AG04449 (cell line): ENCODE measurements at regions not wholly inside any gene's neighbourhood (a gene's known extent, or its start where the extent isn't known, plus 50 kb on each side); places are given as distances from the start of the nearest gene placed in this dataset.

ENCODE experiments used
- CTCF ChIA-PET: fragments of 350-600 bp; formaldehyde crosslinking; extraction: SDS; loops from one replicate; lab custom pipeline; 2021; ENCODE audit warnings: antibody characterized with exemption; lab: Yijun Ruan, JAX
- POLR2A ChIA-PET: fragments of 400-600, 350-600 bp; formaldehyde crosslinking; extraction: SDS; loops from one replicate; lab custom pipeline; 2020; ENCODE audit warnings: antibody characterized with exemption, inconsistent platforms; lab: Yijun Ruan, JAX
- DNase-seq: peaks from one replicate; pipeline ENCODE4 v3.0.0-alpha.2; 2010; ENCODE audit warnings: low read depth, low spot score
- H3K4me3 ChIP-seq: 2 replicates; pipeline ENCODE4 v1.5.1; 2011; ENCODE audit warnings: low read depth, mild to moderate bottlenecking, control low read depth, low read length
- TF ChIP-seq, protein P1 (sequence below): IDR thresholded peaks from one replicate; pipeline ENCODE4 v1.5.1; 2011; ENCODE audit warnings: mild to moderate bottlenecking, moderate library complexity, low read length, control low read depth, inconsistent platforms; ENCODE audit not compliant: insufficient read depth; ENCODE audit errors: missing control alignments

DNA sequence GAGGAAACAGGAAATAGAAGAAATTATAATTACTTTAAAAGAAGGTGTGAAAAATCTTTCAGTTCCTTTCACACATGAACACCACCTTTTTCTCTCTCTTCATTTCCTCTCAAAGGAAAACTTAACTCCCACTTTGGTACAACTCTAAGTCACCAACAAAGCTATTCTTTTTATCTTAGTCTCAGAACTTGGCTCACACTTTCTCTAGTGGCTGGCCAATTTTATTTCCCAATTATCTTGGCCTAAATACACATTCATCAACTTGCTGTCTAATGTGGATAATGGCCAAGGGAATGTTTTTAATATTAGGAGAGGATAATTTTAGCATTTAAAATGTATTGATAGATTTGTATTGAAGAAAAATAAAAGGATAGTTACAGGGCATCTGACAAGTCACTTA is 64.5 kb upstream of the NAV3 start:
- ChIA-PET POLR2A (no interaction called here), CTCF (interaction anchor here (0.8 kb wide), 1 partner anchor 45 kb away, joined by 3 read pairs; no protein-coding TSS in a partner anchor)
- no peak overlapping the region for H3K4me3 ChIP-seq
- DNase-seq, result no peak
- TF ChIP-seq, protein P1, sequence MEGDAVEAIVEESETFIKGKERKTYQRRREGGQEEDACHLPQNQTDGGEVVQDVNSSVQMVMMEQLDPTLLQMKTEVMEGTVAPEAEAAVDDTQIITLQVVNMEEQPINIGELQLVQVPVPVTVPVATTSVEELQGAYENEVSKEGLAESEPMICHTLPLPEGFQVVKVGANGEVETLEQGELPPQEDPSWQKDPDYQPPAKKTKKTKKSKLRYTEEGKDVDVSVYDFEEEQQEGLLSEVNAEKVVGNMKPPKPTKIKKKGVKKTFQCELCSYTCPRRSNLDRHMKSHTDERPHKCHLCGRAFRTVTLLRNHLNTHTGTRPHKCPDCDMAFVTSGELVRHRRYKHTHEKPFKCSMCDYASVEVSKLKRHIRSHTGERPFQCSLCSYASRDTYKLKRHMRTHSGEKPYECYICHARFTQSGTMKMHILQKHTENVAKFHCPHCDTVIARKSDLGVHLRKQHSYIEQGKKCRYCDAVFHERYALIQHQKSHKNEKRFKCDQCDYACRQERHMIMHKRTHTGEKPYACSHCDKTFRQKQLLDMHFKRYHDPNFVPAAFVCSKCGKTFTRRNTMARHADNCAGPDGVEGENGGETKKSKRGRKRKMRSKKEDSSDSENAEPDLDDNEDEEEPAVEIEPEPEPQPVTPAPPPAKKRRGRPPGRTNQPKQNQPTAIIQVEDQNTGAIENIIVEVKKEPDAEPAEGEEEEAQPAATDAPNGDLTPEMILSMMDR, result no peak

DNA sequence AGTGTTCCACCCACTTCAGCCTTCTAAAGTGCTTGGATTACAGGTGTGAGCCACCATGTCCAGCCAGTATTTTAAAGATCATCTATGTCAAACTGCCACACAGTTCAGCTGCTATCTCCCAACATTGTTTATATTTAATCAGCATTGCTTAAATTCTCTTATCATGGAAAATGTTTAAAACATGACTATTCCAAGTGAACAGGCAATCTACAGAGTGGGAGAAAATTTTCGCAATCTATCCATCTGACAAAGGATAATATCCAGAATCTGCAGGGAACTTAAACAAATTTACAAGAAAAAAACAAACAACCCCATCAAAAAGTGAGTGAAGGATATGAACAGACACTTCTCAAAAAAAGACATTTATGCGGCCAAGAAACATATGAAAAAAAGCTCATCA is 69.4 kb upstream of the NAV3 start:
- no peak overlapping the region for H3K4me3 ChIP-seq
- TF ChIP-seq, protein P1, result no peak
- POLR2A ChIA-PET, result no interaction called here
- CTCF ChIA-PET, result no interaction called here
- no peak for DNase-seq

DNA sequence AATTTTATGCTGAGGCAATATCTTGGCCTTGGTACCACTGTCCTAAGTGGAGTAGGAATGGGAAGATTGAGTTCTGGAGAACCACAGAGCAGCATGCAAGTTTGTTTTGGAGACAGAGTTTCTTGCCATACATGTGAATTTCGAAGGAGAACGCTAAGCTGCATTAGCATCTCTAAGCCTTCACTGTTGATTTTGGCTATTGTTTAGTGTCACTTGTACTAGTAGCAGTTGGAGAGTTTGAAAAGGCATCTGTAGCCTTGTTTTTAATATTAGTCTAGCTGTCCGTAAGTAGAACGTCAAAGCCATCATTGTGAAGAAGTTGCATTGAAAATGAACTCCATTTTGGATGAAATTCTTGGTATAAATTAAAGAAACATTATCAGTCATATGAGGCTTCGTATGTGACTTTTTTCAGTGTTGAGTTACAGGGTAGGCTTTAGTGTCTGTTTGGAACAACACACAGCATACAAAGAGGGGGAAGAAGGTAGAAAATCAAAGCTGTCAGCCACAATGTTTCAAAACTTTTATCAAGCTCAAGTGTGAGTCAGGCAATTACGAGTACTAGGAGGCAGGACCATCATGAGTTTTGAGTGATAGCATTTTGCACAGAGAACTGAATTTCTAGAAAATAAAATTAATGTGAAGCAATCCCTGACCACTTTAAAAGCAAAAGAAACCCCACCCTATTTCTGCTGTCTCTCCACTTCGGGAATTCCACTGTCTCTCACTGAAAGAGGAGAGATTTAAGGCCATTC is 70.2 kb upstream of the NAV3 start:
- POLR2A ChIA-PET, result no interaction called here
- CTCF ChIA-PET, result interaction anchor here (0.9 kb wide), 1 partner anchor 9 kb away, joined by 3 read pairs; no protein-coding TSS in a partner anchor
- DNase-seq, result no peak
- TF ChIP-seq, protein P1, result no peak
- H3K4me3 ChIP-seq, result no peak overlapping the region

DNA sequence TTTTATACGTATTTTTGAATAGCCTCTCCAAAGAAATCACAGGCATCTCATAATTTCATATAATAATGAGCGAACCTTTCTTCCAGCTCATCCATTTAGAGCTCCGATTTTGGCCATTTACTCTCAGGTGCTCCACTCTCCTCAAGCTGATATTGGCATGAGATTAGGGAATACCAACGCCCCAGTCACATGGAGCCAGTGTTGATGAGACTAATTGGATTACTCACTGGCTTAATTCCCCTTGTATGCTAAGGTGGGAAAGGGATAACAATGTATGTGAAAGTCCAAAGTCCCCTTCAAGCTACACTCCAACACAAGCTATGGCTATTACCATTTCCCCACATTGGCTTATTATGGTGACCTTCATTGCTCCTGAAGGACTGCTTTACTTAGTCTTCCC is 76.6 kb upstream of the NAV3 start:
- POLR2A ChIA-PET, result no interaction called here
- TF ChIP-seq, protein P1, result no peak
- no peak overlapping the region for H3K4me3 ChIP-seq
- CTCF ChIA-PET, result no interaction called here
- DNase-seq, result no peak

DNA sequence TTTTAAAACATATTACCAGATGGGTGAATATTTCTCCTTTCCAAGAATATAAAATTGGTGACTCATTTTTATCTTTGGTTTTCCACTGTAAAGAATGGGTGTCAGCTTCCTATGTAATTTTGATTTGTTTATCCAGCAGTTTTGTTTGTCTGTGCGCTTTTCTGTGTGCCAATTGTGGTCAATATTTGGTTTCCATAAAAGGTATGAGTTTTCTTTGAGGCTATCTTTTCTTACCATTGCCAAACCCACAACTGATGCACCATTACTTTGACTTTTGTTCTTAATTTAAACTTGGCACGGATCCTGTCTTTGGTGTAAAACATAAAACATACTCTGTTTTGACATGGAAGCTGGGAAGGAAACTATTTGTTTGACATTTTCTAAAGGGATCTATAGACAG is 78.8 kb upstream of the NAV3 start:
- no peak for DNase-seq
- ChIA-PET CTCF (interaction anchor here (0.6 kb wide), 1 partner anchor 172 kb away, joined by 3 read pairs; no protein-coding TSS in a partner anchor), POLR2A (no interaction called here)
- TF ChIP-seq, protein P1, result no peak
- H3K4me3 ChIP-seq, result no peak overlapping the region

DNA sequence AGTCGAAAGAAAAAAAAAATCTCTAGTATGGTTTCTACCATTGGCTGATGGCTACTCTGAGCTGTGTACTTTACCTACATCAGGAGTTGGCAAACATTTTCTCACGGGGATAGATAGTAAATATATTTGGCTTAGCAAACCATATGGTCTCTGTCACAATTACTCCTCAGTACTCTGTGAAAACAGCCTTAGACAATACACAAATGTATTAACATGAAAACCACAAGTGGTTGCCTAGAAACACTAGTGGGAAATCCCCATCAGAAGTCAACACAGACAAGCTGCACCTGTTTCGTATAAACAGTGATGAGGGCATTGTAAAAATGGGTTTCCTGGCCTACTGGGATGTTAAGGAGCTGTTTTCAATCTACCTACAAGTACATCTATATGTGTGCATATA is 84.6 kb upstream of the NAV3 start:
- POLR2A ChIA-PET, result no interaction called here
- TF ChIP-seq, protein P1, result no peak
- CTCF ChIA-PET, result interaction anchor here (0.8 to 1.4 kb wide), 2 partner anchors 52 to 181 kb away, joined by 3 read pairs; no protein-coding TSS in a partner anchor
- DNase-seq, result no peak
- no peak overlapping the region for H3K4me3 ChIP-seq
